Pancreas (tissue), 10 donors: ENCODE measurements at regions not wholly inside any gene's neighbourhood (a gene's known extent, or its start where the extent isn't known, plus 50 kb on each side); places are given as distances from the start of the nearest gene placed in this dataset.
A peak's percentile ranks its signal among the peaks of the same experiment; 100 is the strongest.

Experiments used
- ATAC-seq, 4 donors: fragments of 200-7000 bp; cut with Tn5 transposase; one replicate each; pipeline versions ENCODE4 v1.8.0 to v1.9.1; 2020; ENCODE audit warnings: mild to moderate bottlenecking in 4 of 4, moderate library complexity in 4 of 4
- DNase-seq, 6 donors: peaks; one replicate each; pipeline ENCODE4 v3.0.0-alpha.2; 2020
- FAIRE-seq: peaks from 2 replicates; lab custom pipeline; 2012; peaks lifted over from hg19 to GRCh38; lab: Jason Lieb, UNC
- H3K27ac ChIP-seq, 4 donors: fragments of 200-600 bp; sonication (generic); 1 replicate in 3 of 4; 2 replicates in 1 of 4; pipeline versions ENCODE4 v1.5.0 to v1.8.0; 2020
- H3K27me3 ChIP-seq, 4 donors: fragments of 200-600 bp; one replicate each; pipeline ENCODE4 v1.8.0; 2021
- H3K36me3 ChIP-seq, 3 donors: fragments of 200-600 bp; sonication (generic) in 1 of 3; one replicate each; pipeline versions ENCODE4 v1.5.0 to v1.8.0; 2020 to 2021
- H3K4me1 ChIP-seq, 3 donors: fragments of 200-600 bp; one replicate each; pipeline ENCODE4 v1.8.0; 2021
- H3K4me3 ChIP-seq, 4 donors: fragments of 200-600 bp; sonication (generic) in 2 of 4; one replicate each; pipeline versions ENCODE4 v1.5.0 to v1.8.0; 2020 to 2021
- H3K9me3 ChIP-seq, 4 donors: fragments of 200-600 bp; one replicate each; pipeline ENCODE4 v1.8.0; 2021
- CTCF ChIP-seq, 4 donors: fragments of 200-600 bp; sonication (generic) in 3 of 4; IDR thresholded peaks; one replicate each; pipeline versions ENCODE4 v1.5.0 to v1.8.0; 2021; ENCODE audit warnings: antibody characterized with exemption in 4 of 4
- WGBS, 2 donors: extraction: QIAGEN DNeasy Blood & Tissue Kit; methylation state at CpG; one replicate each; pipeline ENCODE4 v1.1.7; 2013; 5-methylcytosine and 5-hydroxymethylcytosine counted together
- intact Hi-C, 3 donors: fragments of 100-400 bp; cut with DNase I; formaldehyde crosslinking; loops; one replicate each; pipeline versions ENCODE4 v1.11.1 to v1.14.2; 2022
- donor health status: healthy with polysubstance abuse.
- donor health status: DM: no; HTN: no; CAD: no; lungs with moderate emphysema.
- donor health status: DM: no; HTN: no; CAD: no.
- donor health status: control.
- donor health status: control.
- donor health status: Bipolar disorder and iron deficiency.
- donor health status: DM: yes; HTN: yes; CAD: no.
- donor health status: DM: no; HTN: no; CAD: no.
- donor health status: DM: no; HTN: no; CAD: no.
- donor health status: DM: yes; HTN: yes; CAD: no.

GRCh38 chr10:111706331-111706730 lies 477.2 kb downstream of the GPAM start:
- no peak for DNase-seq
- FAIRE-seq: no peak
- WGBS, 2 donors: 69 to 86% methylated on average over 4 of the region's 4 CpGs
- H3K9me3 ChIP-seq: no peaks in the 10 kb centered on the region
- no peaks in the 10 kb centered on the region for H3K27me3 ChIP-seq
- ATAC-seq: no peak
- H3K27ac ChIP-seq: no peak overlapping the region
- H3K36me3 ChIP-seq: no peaks in the 10 kb centered on the region
- TF ChIP-seq CTCF (IDR thresholded peaks at IDR 0.05): no peak
- intact Hi-C loops: no loop called here
- no peaks in the 10 kb centered on the region for H3K4me1 ChIP-seq
- H3K4me3 ChIP-seq: no peak overlapping the region

GRCh38 chr10:111707076-111707475 lies 476.5 kb downstream of the GPAM start:
- intact Hi-C loops: no loop called here
- ATAC-seq (peak in 1 of 4 donors; percentile 39), DNase-seq (no peak), FAIRE-seq (no peak)
- H3K4me3 ChIP-seq: no peak overlapping the region
- no peak for TF ChIP-seq CTCF (IDR thresholded peaks at IDR 0.05)
- no peaks in the 10 kb centered on the region for H3K9me3 ChIP-seq
- no peaks in the 10 kb centered on the region for H3K4me1 ChIP-seq
- no peaks in the 10 kb centered on the region for H3K27me3 ChIP-seq
- H3K36me3 ChIP-seq: no peaks in the 10 kb centered on the region
- H3K27ac ChIP-seq: no peak overlapping the region
- WGBS, 2 donors: 57 to 67% methylated on average over 1 of the region's 1 CpG

GRCh38 chr10:111709603-111710002 lies 474.0 kb downstream of the GPAM start:
- ATAC-seq (no peak), FAIRE-seq (no peak), DNase-seq (no peak)
- Histone ChIP-seq H3K27me3 (no peaks in the 10 kb centered on the region), H3K4me3 (no peak overlapping the region), H3K36me3 (no peaks in the 10 kb centered on the region), H3K27ac (no peak overlapping the region), H3K4me1 (no peaks in the 10 kb centered on the region), H3K9me3 (no peaks in the 10 kb centered on the region)
- intact Hi-C loops: no loop called here
- WGBS, 2 donors: 44 to 55% methylated on average over 4 of the region's 4 CpGs
- no peak for TF ChIP-seq CTCF (IDR thresholded peaks at IDR 0.05)

- Histone ChIP-seq H3K4me1 (no peaks in the 10 kb centered on the region), H3K27me3 (no peaks in the 10 kb centered on the region), H3K27ac (no peak overlapping the region), H3K9me3 (no peaks in the 10 kb centered on the region), H3K4me3 (no peak overlapping the region), H3K36me3 (no peaks in the 10 kb centered on the region)
- no peak for DNase-seq
- TF ChIP-seq CTCF (IDR thresholded peaks at IDR 0.05): no peak
- peak; percentile 37 for FAIRE-seq
- intact Hi-C loops: no loop called here
- ATAC-seq: no peak
Observed at GRCh38 chr10:111716032-111716431, 467.5 kb downstream of the GPAM start.

GRCh38 chr10:111724121-111724520 lies 459.4 kb downstream of the GPAM start:
- no peaks in the 10 kb centered on the region for H3K9me3 ChIP-seq
- FAIRE-seq (no peak), ATAC-seq (no peak), DNase-seq (no peak)
- intact Hi-C loops: no loop called here
- H3K4me1 ChIP-seq: no peaks in the 10 kb centered on the region
- no peak overlapping the region for H3K4me3 ChIP-seq
- no peaks in the 10 kb centered on the region for H3K36me3 ChIP-seq
- no peak for TF ChIP-seq CTCF (IDR thresholded peaks at IDR 0.05)
- no peak overlapping the region for H3K27ac ChIP-seq
- H3K27me3 ChIP-seq: no peaks in the 10 kb centered on the region
- 35% methylated on average over 1 of the region's 1 CpG for WGBS, 2 donors
